Spleen (tissue), 7 donors: ENCODE measurements at regions not wholly inside any gene's neighbourhood (a gene's known extent, or its start where the extent isn't known, plus 50 kb on each side); places are given as distances from the start of the nearest gene placed in this dataset.

ENCODE experiments used
- POLR2A ChIP-seq, 3 donors: fragments of 450-650 bp; IDR thresholded peaks; one replicate each; pipeline ENCODE4 v1.5.1; 2017; ENCODE audit warnings: antibody characterized with exemption in 3 of 3, mild to moderate bottlenecking in 1 of 3
- TF ChIP-seq, protein P1 (sequence below), 11 experiments: fragments of 200-600 bp in 7 of 11; fragments of 450-650 bp in 4 of 11; sonication (generic) in 4 of 11; IDR thresholded peaks in 8 of 11; conservative IDR thresholded peaks in 3 of 11; 1 replicate in 7 of 11; 2 replicates in 4 of 11; pipeline versions ENCODE4 v1.4.0 to v1.8.0; 2016 to 2021; ENCODE audit warnings: antibody characterized with exemption in 11 of 11, inconsistent platforms in 4 of 11, mild to moderate bottlenecking in 1 of 11
- donor health status: DM: no; HTN: no; CAD: no; lungs with moderate emphysema.
- donor health status: DM: no; HTN: no; CAD: no.
- donor health status: DM: no; HTN: no; CAD: no.

GRCh38 chr10:110401401-110402076 is 96.2 kb upstream of the DUSP5 start:
- TF ChIP-seq POLR2A (IDR thresholded peaks at IDR 0.05), result no peak
- TF ChIP-seq, protein P1, sequence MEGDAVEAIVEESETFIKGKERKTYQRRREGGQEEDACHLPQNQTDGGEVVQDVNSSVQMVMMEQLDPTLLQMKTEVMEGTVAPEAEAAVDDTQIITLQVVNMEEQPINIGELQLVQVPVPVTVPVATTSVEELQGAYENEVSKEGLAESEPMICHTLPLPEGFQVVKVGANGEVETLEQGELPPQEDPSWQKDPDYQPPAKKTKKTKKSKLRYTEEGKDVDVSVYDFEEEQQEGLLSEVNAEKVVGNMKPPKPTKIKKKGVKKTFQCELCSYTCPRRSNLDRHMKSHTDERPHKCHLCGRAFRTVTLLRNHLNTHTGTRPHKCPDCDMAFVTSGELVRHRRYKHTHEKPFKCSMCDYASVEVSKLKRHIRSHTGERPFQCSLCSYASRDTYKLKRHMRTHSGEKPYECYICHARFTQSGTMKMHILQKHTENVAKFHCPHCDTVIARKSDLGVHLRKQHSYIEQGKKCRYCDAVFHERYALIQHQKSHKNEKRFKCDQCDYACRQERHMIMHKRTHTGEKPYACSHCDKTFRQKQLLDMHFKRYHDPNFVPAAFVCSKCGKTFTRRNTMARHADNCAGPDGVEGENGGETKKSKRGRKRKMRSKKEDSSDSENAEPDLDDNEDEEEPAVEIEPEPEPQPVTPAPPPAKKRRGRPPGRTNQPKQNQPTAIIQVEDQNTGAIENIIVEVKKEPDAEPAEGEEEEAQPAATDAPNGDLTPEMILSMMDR (IDR thresholded peaks at IDR 0.05 in 8 of 11, conservative IDR thresholded peaks at IDR 0.05 in 3 of 11), result no peak
